Astrocyte (in vitro differentiated cells and primary cell): ENCODE measurements at regions not wholly inside any gene's neighbourhood (a gene's known extent, or its start where the extent isn't known, plus 50 kb on each side); places are given as distances from the start of the nearest gene placed in this dataset.

ENCODE experiments used
- EZH2 ChIP-seq: IDR thresholded peaks from 2 replicates; pipeline ENCODE4 v1.6.1; 2012; ENCODE audit warnings: mild to moderate bottlenecking, low read length, inconsistent platforms; ENCODE audit not compliant: insufficient read depth
- TF ChIP-seq, protein P1 (sequence below): IDR thresholded peaks from 2 replicates; pipeline ENCODE4 v1.5.1; 2011; ENCODE audit warnings: low read depth, mild to moderate bottlenecking, inconsistent platforms, low read length, moderate library complexity; ENCODE audit not compliant: insufficient read depth

DNA sequence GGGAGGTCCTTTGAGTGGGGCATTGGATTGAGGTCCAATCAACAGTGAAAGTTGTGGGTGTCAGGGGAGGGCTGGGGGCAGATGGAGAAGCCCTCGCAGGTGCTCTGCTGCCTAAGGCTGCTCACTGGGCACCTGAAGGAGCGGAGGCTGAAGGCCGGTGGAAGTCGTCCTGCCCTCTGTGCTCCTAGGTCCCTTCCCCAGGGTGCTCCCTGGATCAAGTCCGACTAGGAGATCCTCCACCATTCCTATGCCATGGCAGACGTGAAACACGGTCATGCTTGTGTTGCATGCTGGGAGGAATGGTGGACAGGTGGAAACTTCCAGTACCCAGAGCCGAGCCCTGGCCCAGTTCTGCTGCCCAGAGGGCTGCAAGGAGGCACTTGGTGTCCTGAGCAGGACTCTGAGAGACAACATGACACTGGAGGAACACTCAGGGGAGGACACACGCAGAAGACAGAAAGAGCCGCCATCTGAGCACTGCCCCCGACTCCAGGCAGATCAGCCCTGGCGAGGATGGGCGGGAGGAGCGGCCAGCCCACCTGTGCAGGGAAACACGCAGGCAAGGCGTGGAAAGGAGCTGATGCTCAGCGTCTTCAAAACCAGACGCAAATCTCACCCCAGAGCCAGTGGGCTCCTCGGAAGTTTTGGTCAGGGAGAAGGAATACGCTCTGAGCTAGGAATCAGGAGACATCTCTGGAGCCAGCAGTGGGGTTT, 786.8 kb downstream of the BRD1 start:
- TF ChIP-seq, protein P1, sequence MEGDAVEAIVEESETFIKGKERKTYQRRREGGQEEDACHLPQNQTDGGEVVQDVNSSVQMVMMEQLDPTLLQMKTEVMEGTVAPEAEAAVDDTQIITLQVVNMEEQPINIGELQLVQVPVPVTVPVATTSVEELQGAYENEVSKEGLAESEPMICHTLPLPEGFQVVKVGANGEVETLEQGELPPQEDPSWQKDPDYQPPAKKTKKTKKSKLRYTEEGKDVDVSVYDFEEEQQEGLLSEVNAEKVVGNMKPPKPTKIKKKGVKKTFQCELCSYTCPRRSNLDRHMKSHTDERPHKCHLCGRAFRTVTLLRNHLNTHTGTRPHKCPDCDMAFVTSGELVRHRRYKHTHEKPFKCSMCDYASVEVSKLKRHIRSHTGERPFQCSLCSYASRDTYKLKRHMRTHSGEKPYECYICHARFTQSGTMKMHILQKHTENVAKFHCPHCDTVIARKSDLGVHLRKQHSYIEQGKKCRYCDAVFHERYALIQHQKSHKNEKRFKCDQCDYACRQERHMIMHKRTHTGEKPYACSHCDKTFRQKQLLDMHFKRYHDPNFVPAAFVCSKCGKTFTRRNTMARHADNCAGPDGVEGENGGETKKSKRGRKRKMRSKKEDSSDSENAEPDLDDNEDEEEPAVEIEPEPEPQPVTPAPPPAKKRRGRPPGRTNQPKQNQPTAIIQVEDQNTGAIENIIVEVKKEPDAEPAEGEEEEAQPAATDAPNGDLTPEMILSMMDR, result no peak
- no peak for TF ChIP-seq EZH2
